ENCODE measurements at regions not wholly inside any gene's neighbourhood (a gene's known extent, or its start where the extent isn't known, plus 50 kb on each side); places are given as distances from the start of the nearest gene placed in this dataset.

DNA sequence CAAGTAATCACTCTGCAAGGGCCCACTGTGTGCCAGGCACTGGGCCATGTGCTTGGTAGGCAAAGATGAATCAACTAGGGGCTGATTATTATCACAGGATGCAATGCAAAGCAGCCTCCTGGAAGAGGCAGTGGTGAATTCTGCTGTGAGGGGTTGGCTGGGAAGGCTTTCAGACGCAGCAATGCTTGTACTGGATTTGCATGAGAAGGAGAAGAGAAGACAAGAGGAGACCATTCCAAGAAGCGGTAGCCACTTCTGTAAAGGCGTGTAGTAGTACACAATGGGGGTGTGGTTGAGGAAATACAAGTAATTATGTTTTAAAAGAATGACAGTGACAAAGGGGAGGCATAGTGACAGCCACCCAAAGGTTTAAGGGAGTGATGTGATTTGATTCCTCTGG lies 502.7 kb downstream of the PLCL1 start:
- no peak for TF ChIP-seq EZH2 (IDR thresholded peaks at IDR 0.05; ENCODE audit: borderline replicate concordance, low read depth, low read length, poor library complexity, severe bottlenecking)
- TF ChIP-seq, protein P1, sequence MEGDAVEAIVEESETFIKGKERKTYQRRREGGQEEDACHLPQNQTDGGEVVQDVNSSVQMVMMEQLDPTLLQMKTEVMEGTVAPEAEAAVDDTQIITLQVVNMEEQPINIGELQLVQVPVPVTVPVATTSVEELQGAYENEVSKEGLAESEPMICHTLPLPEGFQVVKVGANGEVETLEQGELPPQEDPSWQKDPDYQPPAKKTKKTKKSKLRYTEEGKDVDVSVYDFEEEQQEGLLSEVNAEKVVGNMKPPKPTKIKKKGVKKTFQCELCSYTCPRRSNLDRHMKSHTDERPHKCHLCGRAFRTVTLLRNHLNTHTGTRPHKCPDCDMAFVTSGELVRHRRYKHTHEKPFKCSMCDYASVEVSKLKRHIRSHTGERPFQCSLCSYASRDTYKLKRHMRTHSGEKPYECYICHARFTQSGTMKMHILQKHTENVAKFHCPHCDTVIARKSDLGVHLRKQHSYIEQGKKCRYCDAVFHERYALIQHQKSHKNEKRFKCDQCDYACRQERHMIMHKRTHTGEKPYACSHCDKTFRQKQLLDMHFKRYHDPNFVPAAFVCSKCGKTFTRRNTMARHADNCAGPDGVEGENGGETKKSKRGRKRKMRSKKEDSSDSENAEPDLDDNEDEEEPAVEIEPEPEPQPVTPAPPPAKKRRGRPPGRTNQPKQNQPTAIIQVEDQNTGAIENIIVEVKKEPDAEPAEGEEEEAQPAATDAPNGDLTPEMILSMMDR (conservative IDR thresholded peaks at IDR 0.05; ENCODE audit: low read depth, low read length): no peak
- H3K9me3 ChIP-seq (ENCODE audit: low read depth, low read length, poor library complexity, severe bottlenecking): no peaks in the 10 kb centered on the region
- no peak overlapping the region for H3K4me3 ChIP-seq (ENCODE audit: low read depth, low read length, poor library complexity, severe bottlenecking)
- H3K4me1 ChIP-seq (ENCODE audit: insufficient read depth, low read length, poor library complexity, severe bottlenecking): no peaks in the 10 kb centered on the region
- no peak overlapping the region for H3K27ac ChIP-seq (ENCODE audit: low read depth, low read length, poor library complexity, severe bottlenecking)
- ChIA-PET POLR2A (ENCODE audit: low non-redundant PET) (no interaction called here), CTCF (no interaction called here)
- intact Hi-C loops (cut with micrococcal nuclease; ENCODE audit: unreplicated experiment): no loop called here
- no peaks in the 10 kb centered on the region for H3K36me3 ChIP-seq (ENCODE audit: insufficient read depth, low read length, poor library complexity, severe bottlenecking)
- no peak for DNase-seq (ENCODE audit: low spot score)
- BruUV-seq (replicated peaks): no TSS peak
- peaks cover 5% of the 10 kb centered on the region for H3K27me3 ChIP-seq (replicated peaks; ENCODE audit: insufficient read depth, low read depth, low read length, poor library complexity)

DNA sequence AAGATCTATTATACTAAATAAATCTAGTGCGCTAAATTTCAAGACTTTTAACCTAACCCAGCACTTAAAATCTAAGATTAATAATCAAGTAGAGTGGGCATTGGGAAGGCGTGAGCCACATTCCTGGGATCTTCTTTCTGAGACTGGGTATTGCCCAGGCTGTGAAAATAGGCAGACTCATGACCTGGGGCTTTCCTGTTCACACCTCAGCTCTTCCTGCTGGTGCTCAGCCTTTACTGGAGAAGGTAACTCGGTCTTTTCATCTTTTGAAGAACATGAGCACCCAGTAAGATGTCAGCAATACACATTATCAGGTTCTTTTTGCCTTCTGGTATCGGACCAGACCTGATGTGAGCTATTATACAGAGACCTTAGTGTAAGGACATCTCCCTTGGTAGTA lies 500.5 kb downstream of the PLCL1 start:
- no peaks in the 10 kb centered on the region for H3K9me3 ChIP-seq (ENCODE audit: low read depth, low read length, poor library complexity, severe bottlenecking)
- no peak overlapping the region for H3K4me3 ChIP-seq (ENCODE audit: low read depth, low read length, poor library complexity, severe bottlenecking)
- intact Hi-C loops (cut with micrococcal nuclease; ENCODE audit: unreplicated experiment): no loop called here
- ChIA-PET POLR2A (ENCODE audit: low non-redundant PET) (no interaction called here), CTCF (no interaction called here)
- BruUV-seq (replicated peaks): no TSS peak
- no peaks in the 10 kb centered on the region for H3K36me3 ChIP-seq (ENCODE audit: insufficient read depth, low read length, poor library complexity, severe bottlenecking)
- no peaks in the 10 kb centered on the region for H3K4me1 ChIP-seq (ENCODE audit: insufficient read depth, low read length, poor library complexity, severe bottlenecking)
- H3K27me3 ChIP-seq (replicated peaks; ENCODE audit: insufficient read depth, low read depth, low read length, poor library complexity): peaks cover 9% of the 10 kb centered on the region
- TF ChIP-seq, protein P1 (conservative IDR thresholded peaks at IDR 0.05; ENCODE audit: low read depth, low read length): no peak
- no peak for TF ChIP-seq EZH2 (IDR thresholded peaks at IDR 0.05; ENCODE audit: borderline replicate concordance, low read depth, low read length, poor library complexity, severe bottlenecking)
- H3K27ac ChIP-seq (ENCODE audit: low read depth, low read length, poor library complexity, severe bottlenecking): no peak overlapping the region
- DNase-seq (ENCODE audit: low spot score): no peak

GRCh38 chr2:198297350-198297749 lies 493.0 kb downstream of the PLCL1 start:
- no peak overlapping the region for H3K27ac ChIP-seq (ENCODE audit: low read depth, low read length, poor library complexity, severe bottlenecking)
- H3K36me3 ChIP-seq (ENCODE audit: insufficient read depth, low read length, poor library complexity, severe bottlenecking): no peaks in the 10 kb centered on the region
- no peaks in the 10 kb centered on the region for H3K4me1 ChIP-seq (ENCODE audit: insufficient read depth, low read length, poor library complexity, severe bottlenecking)
- DNase-seq (ENCODE audit: low spot score): no peak
- BruUV-seq (replicated peaks): no TSS peak
- TF ChIP-seq, protein P1 (conservative IDR thresholded peaks at IDR 0.05; ENCODE audit: low read depth, low read length): no peak
- TF ChIP-seq EZH2 (IDR thresholded peaks at IDR 0.05; ENCODE audit: borderline replicate concordance, low read depth, low read length, poor library complexity, severe bottlenecking): no peak
- H3K4me3 ChIP-seq (ENCODE audit: low read depth, low read length, poor library complexity, severe bottlenecking): no peak overlapping the region
- H3K9me3 ChIP-seq (ENCODE audit: low read depth, low read length, poor library complexity, severe bottlenecking): no peaks in the 10 kb centered on the region
- ChIA-PET CTCF (interaction anchor here (0.6 to 1.3 kb wide), 6 partner anchors 37 to 1292 kb away, joined by 3 to 7 read pairs (median 4); partner anchors contain the start of gene PLCL1), POLR2A (ENCODE audit: low non-redundant PET) (no interaction called here)
- intact Hi-C loops (cut with micrococcal nuclease; ENCODE audit: unreplicated experiment): loop anchor here (5.0 kb wide), 3 partner anchors 155 to 590 kb away; partner anchors contain the start of gene MARS2
- peaks cover 4% of the 10 kb centered on the region for H3K27me3 ChIP-seq (replicated peaks; ENCODE audit: insufficient read depth, low read depth, low read length, poor library complexity)

Data from A673 (cell line).